ENCODE measurements at regions not wholly inside any gene's neighbourhood (a gene's known extent, or its start where the extent isn't known, plus 50 kb on each side); places are given as distances from the start of the nearest gene placed in this dataset.

- no peak overlapping the region for H3K4me3 ChIP-seq (ENCODE audit: control insufficient read depth, low read depth, low read length)
- no peak for DNase-seq (ENCODE audit: low read depth)
- no peak for TF ChIP-seq CTCF (conservative IDR thresholded peaks at IDR 0.05; ENCODE audit: control insufficient read depth, insufficient read depth, low read depth, low read length)
Observed at GRCh38 chr1:39133340-39133684, 71.2 kb upstream of the MACF1 start.

GRCh38 chr1:39134768-39135333 lies 69.6 kb upstream of the MACF1 start:
- no peak for DNase-seq (ENCODE audit: low read depth)
- H3K4me3 ChIP-seq (ENCODE audit: control insufficient read depth, low read depth, low read length) = no peak overlapping the region
- TF ChIP-seq CTCF (conservative IDR thresholded peaks at IDR 0.05; ENCODE audit: control insufficient read depth, insufficient read depth, low read depth, low read length) = no peak

GRCh38 chr1:39136638-39137037 lies 67.9 kb upstream of the MACF1 start:
- H3K4me3 ChIP-seq (ENCODE audit: control insufficient read depth, low read depth, low read length) = no peak overlapping the region
- TF ChIP-seq CTCF (conservative IDR thresholded peaks at IDR 0.05; ENCODE audit: control insufficient read depth, insufficient read depth, low read depth, low read length) = no peak
- DNase-seq (ENCODE audit: low read depth) = no peak

- DNase-seq (ENCODE audit: low read depth) = no peak
- no peak for TF ChIP-seq CTCF (conservative IDR thresholded peaks at IDR 0.05; ENCODE audit: control insufficient read depth, insufficient read depth, low read depth, low read length)
- no peak overlapping the region for H3K4me3 ChIP-seq (ENCODE audit: control insufficient read depth, low read depth, low read length)
Observed at GRCh38 chr1:39139723-39140360, 64.7 kb upstream of the MACF1 start.

- no peak for DNase-seq (ENCODE audit: low read depth)
- TF ChIP-seq CTCF (conservative IDR thresholded peaks at IDR 0.05; ENCODE audit: control insufficient read depth, insufficient read depth, low read depth, low read length) = no peak
- no peak overlapping the region for H3K4me3 ChIP-seq (ENCODE audit: control insufficient read depth, low read depth, low read length)
Observed at GRCh38 chr1:39141925-39142324, 62.6 kb upstream of the MACF1 start.

- H3K4me3 ChIP-seq (ENCODE audit: control insufficient read depth, low read depth, low read length) = no peak overlapping the region
- no peak for DNase-seq (ENCODE audit: low read depth)
- no peak for TF ChIP-seq CTCF (conservative IDR thresholded peaks at IDR 0.05; ENCODE audit: control insufficient read depth, insufficient read depth, low read depth, low read length)
Observed at GRCh38 chr1:39142401-39143060, 62.0 kb upstream of the MACF1 start.

All from fibroblast of mammary gland (primary cell).